ENCODE measurements at regions not wholly inside any gene's neighbourhood (a gene's known extent, or its start where the extent isn't known, plus 50 kb on each side); places are given as distances from the start of the nearest gene placed in this dataset.

- ChIA-PET POLR2A (no interaction called here), CTCF (no interaction called here)
Observed at GRCh38 chr7:25646726-25647413, 418.6 kb upstream of the NPVF start.

- POLR2A ChIA-PET: no interaction called here
- CTCF ChIA-PET: no interaction called here
Observed at GRCh38 chr7:25647872-25648271, 419.6 kb upstream of the NPVF start.

GRCh38 chr7:25652366-25652765, 424.1 kb upstream of the NPVF start:
- ChIA-PET POLR2A (no interaction called here), CTCF (no interaction called here)

GRCh38 chr7:25653384-25653783, 425.1 kb upstream of the NPVF start:
- ChIA-PET CTCF (no interaction called here), POLR2A (no interaction called here)

- CTCF ChIA-PET: no interaction called here
- POLR2A ChIA-PET: no interaction called here
Observed at GRCh38 chr7:25656071-25656470, 427.8 kb upstream of the NPVF start.

- POLR2A ChIA-PET: no interaction called here
- CTCF ChIA-PET: no interaction called here
Observed at GRCh38 chr7:25656581-25657026, 428.3 kb upstream of the NPVF start.

GRCh38 chr7:25658375-25658774, 430.1 kb upstream of the NPVF start:
- POLR2A ChIA-PET: no interaction called here
- CTCF ChIA-PET: no interaction called here

- ChIA-PET CTCF (no interaction called here), POLR2A (no interaction called here)
Observed at GRCh38 chr7:25659841-25660240, 431.6 kb upstream of the NPVF start.

- ChIA-PET POLR2A (no interaction called here), CTCF (no interaction called here)
Observed at GRCh38 chr7:25662841-25663800, 434.8 kb upstream of the NPVF start.

- POLR2A ChIA-PET: no interaction called here
Observed at GRCh38 chr7:25663877-25664276, 435.6 kb upstream of the NPVF start.

GRCh38 chr7:25664593-25664992, 436.3 kb upstream of the NPVF start:
- ChIA-PET POLR2A (no interaction called here), CTCF (no interaction called here)

More at GRCh38 chr7:25663877-25664276, 435.6 kb upstream of the NPVF start:
- CTCF ChIA-PET: no interaction called here

GRCh38 chr7:25665374-25665773, 437.1 kb upstream of the NPVF start:
- CTCF ChIA-PET: no interaction called here

GRCh38 chr7:25665903-25666670, 437.8 kb upstream of the NPVF start:
- CTCF ChIA-PET: no interaction called here
- POLR2A ChIA-PET: no interaction called here

More at GRCh38 chr7:25665374-25665773, 437.1 kb upstream of the NPVF start:
- POLR2A ChIA-PET: no interaction called here

GRCh38 chr7:25666671-25667060, 438.4 kb upstream of the NPVF start:
- CTCF ChIA-PET: no interaction called here
- POLR2A ChIA-PET: no interaction called here

GRCh38 chr7:25669281-25669781, 441.0 kb upstream of the NPVF start:
- ChIA-PET CTCF (no interaction called here), POLR2A (no interaction called here)

GRCh38 chr7:25669961-25670841, 441.9 kb upstream of the NPVF start:
- POLR2A ChIA-PET: no interaction called here
- CTCF ChIA-PET: no interaction called here

GRCh38 chr7:25671111-25671510, 442.8 kb upstream of the NPVF start:
- POLR2A ChIA-PET: no interaction called here
- CTCF ChIA-PET: no interaction called here

GRCh38 chr7:25672496-25672895, 444.2 kb upstream of the NPVF start:
- POLR2A ChIA-PET: no interaction called here

GRCh38 chr7:25675789-25676474, 447.6 kb upstream of the NPVF start:
- POLR2A ChIA-PET: no interaction called here
- CTCF ChIA-PET: no interaction called here

More at GRCh38 chr7:25672496-25672895, 444.2 kb upstream of the NPVF start:
- CTCF ChIA-PET: no interaction called here

All from activated CD8-positive, alpha-beta memory T cell treated with anti-CD3 and anti-CD28 coated beads for 36 hours (primary cell).